Suppressor macrophage treated with lipopolysaccharide for 1 hour (primary cell): ENCODE measurements at regions not wholly inside any gene's neighbourhood (a gene's known extent, or its start where the extent isn't known, plus 50 kb on each side); places are given as distances from the start of the nearest gene placed in this dataset.

ENCODE experiments used
- DNase-seq, 3 donors: peaks; one replicate each; pipeline ENCODE4 v3.0.0-alpha.2; 2020 to 2022

GRCh38 chr7:156475666-156476065 lies 164.9 kb upstream of the RNF32 start:
- no peak for DNase-seq

- DNase-seq, result no peak
Measured at GRCh38 chr7:156475179-156475578, 165.4 kb upstream of the RNF32 start.

GRCh38 chr7:156474241-156474743 lies 166.3 kb upstream of the RNF32 start:
- peak in 1 of 3 donors; percentile 11 for DNase-seq

- peak; percentile 23 to 43 (median 42) for DNase-seq
Measured at GRCh38 chr7:156473476-156474240, 166.9 kb upstream of the RNF32 start.

- no peak for DNase-seq
Measured at GRCh38 chr7:156472267-156472666, 168.3 kb upstream of the RNF32 start.

- DNase-seq, result no peak
Measured at GRCh38 chr7:156470399-156471320, 169.9 kb upstream of the RNF32 start.

GRCh38 chr7:156466955-156467625 lies 173.5 kb upstream of the RNF32 start:
- no peak for DNase-seq

- DNase-seq, result no peak
Measured at GRCh38 chr7:156466272-156466671, 174.3 kb upstream of the RNF32 start.

- DNase-seq, result no peak
Measured at GRCh38 chr7:156465186-156465585, 175.4 kb upstream of the RNF32 start.

GRCh38 chr7:156464339-156464738 lies 176.2 kb upstream of the RNF32 start:
- DNase-seq, result no peak

GRCh38 chr7:156463280-156463679 lies 177.3 kb upstream of the RNF32 start:
- no peak for DNase-seq

GRCh38 chr7:156461881-156462665 lies 178.5 kb upstream of the RNF32 start:
- DNase-seq, result no peak

- DNase-seq, result no peak
Measured at GRCh38 chr7:156460858-156461627, 179.5 kb upstream of the RNF32 start.

GRCh38 chr7:156459582-156459981 lies 181.0 kb upstream of the RNF32 start:
- DNase-seq, result no peak

- no peak for DNase-seq
Measured at GRCh38 chr7:156459067-156459466, 181.5 kb upstream of the RNF32 start.

- DNase-seq, result no peak
Measured at GRCh38 chr7:156458011-156458410, 182.6 kb upstream of the RNF32 start.

- no peak for DNase-seq
Measured at GRCh38 chr7:156456503-156457115, 184.0 kb upstream of the RNF32 start.

- DNase-seq, result no peak
Measured at GRCh38 chr7:156456032-156456431, 184.5 kb upstream of the RNF32 start.

- no peak for DNase-seq
Measured at GRCh38 chr7:156450473-156450872, 190.1 kb upstream of the RNF32 start.

- DNase-seq, result no peak
Measured at GRCh38 chr7:156448918-156449317, 191.7 kb upstream of the RNF32 start.

GRCh38 chr7:156446990-156447389 lies 193.6 kb upstream of the RNF32 start:
- no peak for DNase-seq
